NT2/D1 (cell line): ENCODE measurements at regions not wholly inside any gene's neighbourhood (a gene's known extent, or its start where the extent isn't known, plus 50 kb on each side); places are given as distances from the start of the nearest gene placed in this dataset.

Experiments used
- YY1 ChIP-seq: IDR thresholded peaks from 2 replicates; pipeline ENCODE4 v1.6.1; 2011; ENCODE audit not compliant: insufficient read length, insufficient read depth
- ZNF274 ChIP-seq: IDR thresholded peaks from 2 replicates; pipeline ENCODE4 v1.6.1; 2011; ENCODE audit warnings: mild to moderate bottlenecking, low read depth, low read length

DNA sequence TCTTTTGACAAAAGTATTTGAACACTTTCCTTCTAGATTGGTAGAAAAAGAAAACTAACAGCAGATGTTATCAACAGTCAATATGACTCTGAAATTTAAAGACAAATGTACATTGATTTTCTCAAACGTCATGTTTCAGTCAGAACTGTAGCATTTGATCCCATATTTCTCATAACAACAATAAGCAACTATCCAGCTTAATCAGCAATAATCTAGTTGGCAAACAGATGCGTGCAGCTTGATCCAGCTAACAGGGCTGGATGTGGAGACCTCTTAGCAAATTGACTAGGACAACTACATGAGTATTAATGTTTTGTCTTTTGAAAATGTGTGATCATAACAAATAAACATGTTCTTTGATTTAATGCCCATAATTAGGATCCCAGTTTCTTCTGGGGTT lies 94.0 kb upstream of the STT3B start:
- TF ChIP-seq YY1, result no peak
- no peak for TF ChIP-seq ZNF274
